ENCODE measurements at regions not wholly inside any gene's neighbourhood (a gene's known extent, or its start where the extent isn't known, plus 50 kb on each side); places are given as distances from the start of the nearest gene placed in this dataset.

GRCh38 chr14:39843881-39844280 is 411.6 kb upstream of the FBXO33 start:
- no peak overlapping the region for H3K27ac ChIP-seq (ENCODE audit: low read length)
- H3F3A ChIP-seq (ENCODE audit: insufficient read depth, low read length, poor library complexity, severe bottlenecking): no peaks in the 10 kb centered on the region
- H3K9ac ChIP-seq (ENCODE audit: low read length): no peak overlapping the region
- H3K27me3 ChIP-seq (ENCODE audit: insufficient read depth, low read depth, low read length): no peaks in the 10 kb centered on the region
- H3K9me3 ChIP-seq (ENCODE audit: low read length): no peaks in the 10 kb centered on the region
- H3K9me2 ChIP-seq (ENCODE audit: insufficient read depth, low read length): no peaks in the 10 kb centered on the region
- no peak overlapping the region for H3K4me2 ChIP-seq (ENCODE audit: low read length)
- H4K20me1 ChIP-seq (ENCODE audit: insufficient read depth): no peaks in the 10 kb centered on the region
- H3K36me3 ChIP-seq (ENCODE audit: insufficient read depth, low read length): no peaks in the 10 kb centered on the region
- no peak overlapping the region for H2AFZ ChIP-seq (ENCODE audit: low read depth, low read length)
- H3K79me2 ChIP-seq (replicated peaks; ENCODE audit: insufficient read depth, low read length): no peaks in the 10 kb centered on the region
- TF ChIP-seq SMC3 (conservative IDR thresholded peaks at IDR 0.05; ENCODE audit: poor library complexity) (no peak), POLR2AphosphoS5 (IDR thresholded peaks at IDR 0.05) (no peak)
- H3K4me3 ChIP-seq (ENCODE audit: low read length): no peak overlapping the region

- H4K20me1 ChIP-seq (ENCODE audit: insufficient read depth): no peaks in the 10 kb centered on the region
- no peak overlapping the region for H2AFZ ChIP-seq (ENCODE audit: low read depth, low read length)
- H3F3A ChIP-seq (ENCODE audit: insufficient read depth, low read length, poor library complexity, severe bottlenecking): no peaks in the 10 kb centered on the region
- no peaks in the 10 kb centered on the region for H3K79me2 ChIP-seq (replicated peaks; ENCODE audit: insufficient read depth, low read length)
- no peaks in the 10 kb centered on the region for H3K9me2 ChIP-seq (ENCODE audit: insufficient read depth, low read length)
- H3K4me2 ChIP-seq (ENCODE audit: low read length): no peak overlapping the region
- TF ChIP-seq EP300 (conservative IDR thresholded peaks at IDR 0.05; ENCODE audit: poor library complexity, severe bottlenecking) (no peak), REST (IDR thresholded peaks at IDR 0.05; ENCODE audit: borderline replicate concordance) (no peak), SMC3 (conservative IDR thresholded peaks at IDR 0.05; ENCODE audit: poor library complexity) (no peak), RAD21 (conservative IDR thresholded peaks at IDR 0.05) (no peak), MXI1 (conservative IDR thresholded peaks at IDR 0.05; ENCODE audit: poor library complexity, severe bottlenecking) (no peak), EZH2 (IDR thresholded peaks at IDR 0.05; ENCODE audit: borderline replicate concordance, insufficient read depth, low read length, poor library complexity, severe bottlenecking) (no peak), CTCF (IDR thresholded peaks at IDR 0.05; ENCODE audit: poor library complexity, severe bottlenecking) (no peak), TAF1 (IDR thresholded peaks at IDR 0.05; ENCODE audit: low read depth) (no peak), POLR2AphosphoS5 (IDR thresholded peaks at IDR 0.05) (no peak)
- H3K4me3 ChIP-seq (ENCODE audit: low read length): no peak overlapping the region
- no peaks in the 10 kb centered on the region for H3K36me3 ChIP-seq (ENCODE audit: insufficient read depth, low read length)
- H3K27me3 ChIP-seq (ENCODE audit: insufficient read depth, low read depth, low read length): no peaks in the 10 kb centered on the region
- H3K27ac ChIP-seq (ENCODE audit: low read length): no peak overlapping the region
- H3K9ac ChIP-seq (ENCODE audit: low read length): no peak overlapping the region
- no peaks in the 10 kb centered on the region for H3K9me3 ChIP-seq (ENCODE audit: low read length)
Measured at GRCh38 chr14:39841088-39841487, 408.9 kb upstream of the FBXO33 start.

All from neural cell (in vitro differentiated cells).